Colon (tissue), 2 donors: ENCODE measurements at regions not wholly inside any gene's neighbourhood (a gene's known extent, or its start where the extent isn't known, plus 50 kb on each side); places are given as distances from the start of the nearest gene placed in this dataset.

Experiments used
- FAIRE-seq: peaks from 2 replicates; lab custom pipeline; 2012; peaks lifted over from hg19 to GRCh38; lab: Jason Lieb, UNC
- donor health status: control.
- donor health status: control.

DNA sequence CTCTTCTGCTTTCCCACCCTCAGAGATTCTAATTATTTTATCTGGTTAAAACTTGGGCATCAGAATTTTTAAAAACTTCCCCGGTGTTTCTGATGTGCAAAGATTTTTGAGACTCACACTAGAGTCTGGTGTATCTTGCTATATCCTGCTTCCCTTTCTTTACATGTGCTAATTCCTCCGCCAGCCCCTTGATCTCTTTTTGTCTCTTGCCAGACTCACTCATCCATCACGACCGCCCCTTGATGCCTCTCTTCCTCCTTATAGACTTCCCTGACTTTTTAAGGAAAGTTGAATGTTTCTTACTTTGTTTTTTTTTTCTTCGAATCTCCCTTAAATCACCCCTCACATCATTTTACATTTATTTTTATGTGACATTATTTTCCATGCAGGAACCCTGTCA lies 274.9 kb upstream of the PITX2 start:
- no peak for FAIRE-seq

DNA sequence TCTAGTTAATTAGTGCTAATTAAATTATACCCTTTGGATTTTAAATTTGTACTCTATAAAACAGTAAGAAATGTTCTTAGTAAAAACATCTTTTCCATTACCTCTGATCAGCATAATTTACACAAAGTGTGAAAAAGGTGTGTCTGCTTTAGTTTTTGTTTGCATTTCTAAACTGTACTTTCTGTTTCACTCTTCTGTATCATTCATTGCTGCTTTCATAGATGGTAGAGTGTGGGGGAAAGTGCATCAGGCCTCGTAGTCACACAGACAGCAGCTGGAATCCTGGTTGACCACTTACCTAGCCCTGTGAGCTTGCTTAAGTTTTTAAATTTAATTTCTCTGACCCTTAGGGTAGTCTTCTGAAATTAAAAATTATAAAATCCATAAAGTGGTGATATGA lies 275.4 kb upstream of the PITX2 start:
- FAIRE-seq = peak; percentile 80

DNA sequence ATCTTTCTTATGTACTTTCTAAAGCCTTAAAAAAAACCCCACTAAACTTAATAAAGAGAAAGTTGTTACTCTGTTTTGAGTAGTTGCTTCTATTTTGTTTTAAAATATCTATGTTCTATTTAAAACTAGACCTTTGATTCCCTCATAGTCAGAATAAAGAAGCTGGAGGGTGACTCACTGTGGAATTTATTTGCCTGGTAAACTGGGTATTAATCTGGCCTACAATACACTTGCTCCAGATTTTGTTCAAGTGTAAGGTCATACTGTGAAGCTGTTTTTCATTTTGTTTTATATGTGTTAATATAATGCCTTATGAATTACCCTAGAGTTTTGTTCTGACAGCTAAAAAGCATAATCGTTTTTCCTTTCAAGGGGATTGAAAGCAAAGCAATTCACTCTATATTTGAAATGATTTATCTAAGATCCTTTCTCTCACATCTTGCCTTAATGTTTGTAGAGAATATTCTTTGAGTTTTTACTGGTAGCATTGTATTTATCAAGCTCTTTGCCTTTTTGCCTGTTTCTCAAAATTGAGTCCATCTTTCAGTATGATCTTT lies 277.4 kb upstream of the PITX2 start:
- no peak for FAIRE-seq

DNA sequence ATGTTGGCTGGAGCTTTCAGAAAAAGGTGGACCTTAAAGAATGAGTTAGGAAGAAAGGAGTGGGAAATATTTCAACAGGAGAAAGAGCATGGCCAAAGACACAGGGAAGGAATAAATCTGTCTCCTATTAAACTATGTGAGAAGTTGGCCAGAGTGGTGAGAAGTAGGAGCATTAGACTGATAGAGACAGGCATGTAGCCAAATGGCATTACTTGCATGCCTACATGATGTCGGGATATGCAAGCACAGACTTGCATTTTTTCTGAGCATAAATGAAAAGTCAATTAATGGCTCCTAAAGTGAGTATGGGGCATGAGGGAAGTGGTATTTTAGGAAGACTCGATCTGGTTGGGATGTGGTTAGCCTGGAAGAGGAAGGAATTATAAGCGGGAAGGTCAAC lies 279.6 kb upstream of the PITX2 start:
- no peak for FAIRE-seq

DNA sequence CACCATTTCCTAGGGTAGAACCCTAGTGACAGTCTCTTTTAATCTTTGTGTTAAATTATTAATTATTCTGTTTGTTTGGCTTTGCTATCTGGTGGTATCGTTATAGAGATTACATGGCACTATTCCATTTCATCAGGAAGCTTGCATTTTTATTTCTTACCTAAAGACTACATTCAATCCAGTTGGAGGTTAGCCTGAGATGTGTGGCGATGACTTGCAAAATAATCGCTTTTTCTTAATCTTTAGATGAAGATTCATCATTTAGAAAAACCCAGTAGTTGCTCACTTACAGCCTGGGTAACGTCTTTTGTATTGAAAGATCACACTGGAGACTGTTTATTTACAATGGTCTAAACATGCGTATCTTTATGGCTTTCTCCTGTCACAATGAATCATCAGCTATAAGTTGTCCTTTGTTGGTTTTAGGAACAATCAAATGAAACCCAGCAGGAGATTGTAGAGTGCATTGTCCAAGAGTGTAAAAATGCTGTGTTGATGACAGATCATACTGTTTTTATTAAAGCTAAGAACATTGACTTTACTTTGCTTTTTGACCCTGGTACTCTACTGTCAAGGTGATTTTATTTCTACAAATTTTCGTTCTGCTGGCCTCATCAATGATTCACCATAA lies 281.7 kb upstream of the PITX2 start:
- FAIRE-seq = no peak

DNA sequence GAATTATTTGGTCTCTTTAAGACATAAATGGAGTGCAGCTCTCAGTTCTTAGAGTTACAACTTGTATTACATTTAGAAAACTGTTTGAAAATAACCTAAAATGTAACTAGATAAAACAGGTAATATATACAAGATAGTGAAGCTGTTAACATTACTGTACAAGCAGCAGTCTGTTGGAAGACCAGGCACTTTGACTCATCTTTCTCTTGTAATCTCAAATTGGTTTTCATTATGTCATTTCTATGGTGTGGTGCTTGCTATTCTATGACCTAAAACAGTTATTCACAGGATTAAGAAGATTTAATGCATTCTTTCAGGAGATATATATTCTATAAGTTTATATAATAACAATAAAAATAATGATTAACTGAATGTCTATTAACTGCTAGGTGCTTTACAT lies 282.5 kb upstream of the PITX2 start:
- FAIRE-seq = no peak

DNA sequence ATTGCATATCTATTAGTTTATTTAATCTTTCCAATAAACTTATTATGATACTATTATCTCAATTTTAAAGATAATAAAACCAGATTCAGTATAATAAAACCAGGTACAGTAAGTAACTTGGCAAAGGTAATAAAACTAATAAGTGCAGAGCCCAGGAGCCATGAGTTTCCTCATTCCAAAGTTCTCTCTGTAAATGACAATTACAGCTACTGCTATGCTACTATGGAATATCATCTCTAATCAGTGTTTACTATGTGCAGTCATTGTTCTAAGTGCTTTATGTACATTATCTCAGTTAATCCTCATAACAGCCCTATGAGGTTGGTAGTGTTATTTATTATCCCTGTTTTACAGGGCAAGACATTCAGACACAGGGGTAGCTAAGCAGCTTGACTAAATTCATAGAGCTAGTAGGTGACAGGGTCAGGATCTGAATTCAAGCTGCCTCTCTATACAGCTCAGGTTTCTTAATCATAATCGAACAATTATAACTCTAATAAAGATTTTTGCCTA lies 285.0 kb upstream of the PITX2 start:
- FAIRE-seq = peak; percentile 36

DNA sequence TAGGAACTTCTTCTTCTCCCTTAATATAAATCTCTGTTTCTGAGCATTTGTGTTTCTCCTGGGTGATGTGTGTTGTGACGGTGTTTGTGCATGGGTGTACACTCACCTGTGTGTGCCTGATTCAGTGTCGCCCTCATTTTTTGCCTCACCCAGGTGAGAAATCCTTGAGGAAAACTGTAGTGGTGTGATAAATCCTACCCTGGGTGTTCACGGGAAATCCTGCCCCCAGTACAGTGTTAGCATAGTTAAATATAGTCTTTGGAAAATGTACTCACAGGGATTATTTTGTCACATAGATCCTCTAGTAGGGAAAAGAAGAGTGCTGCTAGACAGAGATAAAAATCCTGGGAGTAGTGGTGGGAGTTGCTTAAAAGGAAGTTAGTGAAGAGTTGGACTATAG lies 291.9 kb upstream of the PITX2 start:
- no peak for FAIRE-seq

DNA sequence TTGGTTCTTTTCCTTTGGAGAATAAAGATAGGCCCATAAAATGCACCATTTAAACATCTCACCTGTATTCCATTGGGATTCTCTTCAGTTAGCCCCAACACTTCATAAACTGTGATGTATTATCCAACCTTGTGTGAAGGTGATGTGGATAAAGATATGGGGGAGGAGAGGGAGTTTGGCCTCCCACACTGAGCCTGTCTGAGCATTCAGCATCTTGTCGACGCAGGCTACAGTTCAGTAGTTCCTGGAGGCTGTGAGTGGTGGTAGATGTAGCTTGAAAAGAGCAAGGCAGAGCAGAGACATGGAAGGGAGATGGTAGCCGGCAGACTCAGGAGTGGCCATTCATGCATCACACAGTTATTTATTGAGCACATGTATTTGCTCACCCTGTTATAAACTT lies 292.4 kb upstream of the PITX2 start:
- FAIRE-seq = no peak

DNA sequence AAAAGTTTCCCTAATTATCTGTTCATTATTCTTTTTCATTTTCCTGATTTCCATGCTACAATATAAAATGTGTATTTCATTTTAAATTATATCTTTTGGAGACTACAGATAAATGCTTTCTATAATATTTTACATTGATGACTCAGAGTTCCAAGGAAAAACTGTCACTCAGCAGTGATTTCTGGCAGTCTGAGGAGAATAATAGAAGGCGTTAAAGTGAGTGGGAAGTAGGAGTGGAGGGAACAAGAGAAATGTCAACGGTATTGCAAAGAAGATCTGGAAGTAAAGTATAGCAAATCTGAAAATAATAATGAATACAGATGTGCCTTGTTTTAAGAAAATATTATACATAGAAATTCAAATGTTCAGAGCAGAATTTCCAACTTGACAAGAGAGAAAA lies 293.6 kb upstream of the PITX2 start:
- no peak for FAIRE-seq

DNA sequence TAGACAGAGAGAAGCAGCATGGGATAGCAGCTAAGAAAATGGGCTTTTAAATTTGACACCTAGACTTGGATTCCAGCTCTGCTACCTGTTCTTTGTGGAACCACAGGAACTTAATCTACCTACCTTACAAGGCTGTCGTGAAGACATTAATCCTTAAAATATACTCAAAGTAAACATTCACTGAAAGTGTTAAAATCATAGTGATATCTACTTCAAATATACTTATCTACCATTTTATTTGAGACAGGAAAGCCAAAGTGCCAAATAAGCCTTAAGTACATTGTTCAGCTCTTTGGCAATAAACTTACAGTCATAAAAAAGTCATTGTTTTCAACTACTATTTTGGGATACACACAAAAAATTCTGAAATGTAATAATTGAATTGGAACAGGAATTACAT lies 295.0 kb upstream of the PITX2 start:
- no peak for FAIRE-seq

DNA sequence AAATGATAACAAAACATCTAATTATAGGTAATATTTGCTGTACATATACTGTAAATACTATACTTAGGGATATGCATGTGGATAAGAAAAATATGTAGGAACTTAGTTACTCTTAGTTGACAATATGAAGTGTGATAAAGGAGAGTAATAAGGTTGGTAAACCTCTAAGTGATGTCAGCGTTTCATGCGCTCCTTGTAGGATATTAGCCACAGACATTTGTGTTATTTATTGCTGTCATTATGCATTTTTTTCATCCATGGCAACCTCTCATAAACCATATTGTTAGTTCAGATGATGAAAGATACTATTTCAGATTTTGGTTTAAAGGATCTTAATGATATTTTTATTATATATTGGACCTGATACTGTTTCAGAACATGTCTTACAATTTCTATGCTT lies 298.1 kb upstream of the PITX2 start:
- no peak for FAIRE-seq

DNA sequence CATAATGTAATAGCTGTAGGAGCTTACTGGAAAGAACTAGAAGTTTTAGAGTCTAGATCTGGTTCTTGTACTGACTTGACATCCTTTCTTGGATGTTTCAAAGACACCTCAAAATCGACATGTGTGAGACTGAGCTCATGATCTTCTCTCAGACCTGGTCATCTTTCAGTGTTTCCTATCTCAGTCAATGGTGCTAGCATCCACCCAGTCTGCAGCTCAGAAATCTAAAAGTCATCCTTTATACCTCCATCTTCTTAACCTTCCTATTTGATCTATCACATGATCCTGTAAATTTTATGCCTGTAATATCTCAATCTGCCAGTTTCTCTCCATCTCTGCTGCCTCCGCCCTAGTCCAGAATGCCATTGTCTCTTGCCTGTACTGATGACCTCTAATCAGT lies 301.9 kb upstream of the PITX2 start:
- no peak for FAIRE-seq

DNA sequence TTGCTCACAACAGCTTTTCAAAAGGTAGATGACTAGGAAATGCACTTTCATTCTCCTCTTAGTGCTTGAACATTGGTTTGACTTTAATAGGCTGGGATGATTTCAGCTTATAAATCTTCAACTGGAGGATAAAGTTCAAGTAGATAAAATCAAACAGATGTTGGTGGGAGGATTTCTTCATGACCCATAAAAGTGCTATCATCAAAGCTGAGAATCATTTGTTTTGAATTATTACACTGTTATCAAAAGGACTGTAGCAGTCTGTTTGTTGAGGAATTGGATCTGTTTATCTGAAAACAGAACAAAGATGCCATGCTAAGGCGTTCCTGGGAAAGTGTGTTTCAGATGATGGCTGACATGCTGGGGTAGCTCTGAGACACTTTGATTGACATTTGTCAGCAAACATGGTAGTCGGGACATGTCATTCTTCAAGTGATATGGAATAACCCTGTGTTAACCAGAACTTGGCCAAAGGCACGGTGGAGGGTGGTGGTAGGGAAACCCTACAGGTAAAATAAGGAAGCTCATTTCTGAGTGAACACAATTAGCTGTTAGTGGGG lies 304.0 kb upstream of the PITX2 start:
- peak; percentile 66 for FAIRE-seq

DNA sequence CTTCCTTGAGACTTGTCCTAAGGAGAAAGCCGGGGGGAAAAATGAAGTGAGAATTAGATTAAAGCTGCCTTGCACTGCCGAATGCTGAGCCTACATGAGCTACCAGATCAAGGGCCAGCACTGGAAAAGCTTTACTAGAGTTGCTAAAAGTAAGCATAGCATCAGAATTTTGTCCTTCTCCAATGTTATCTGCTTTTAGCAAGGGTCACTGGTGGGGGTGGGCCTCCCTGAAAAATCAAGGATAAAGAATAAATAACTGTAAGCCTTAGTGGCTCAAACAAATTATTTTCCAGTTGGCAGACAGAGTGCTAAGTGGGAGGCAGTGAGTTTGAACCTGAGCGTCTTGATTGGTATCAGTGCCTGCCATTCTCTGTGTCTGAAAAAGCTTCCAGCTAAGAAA lies 310.5 kb upstream of the PITX2 start:
- FAIRE-seq = no peak

DNA sequence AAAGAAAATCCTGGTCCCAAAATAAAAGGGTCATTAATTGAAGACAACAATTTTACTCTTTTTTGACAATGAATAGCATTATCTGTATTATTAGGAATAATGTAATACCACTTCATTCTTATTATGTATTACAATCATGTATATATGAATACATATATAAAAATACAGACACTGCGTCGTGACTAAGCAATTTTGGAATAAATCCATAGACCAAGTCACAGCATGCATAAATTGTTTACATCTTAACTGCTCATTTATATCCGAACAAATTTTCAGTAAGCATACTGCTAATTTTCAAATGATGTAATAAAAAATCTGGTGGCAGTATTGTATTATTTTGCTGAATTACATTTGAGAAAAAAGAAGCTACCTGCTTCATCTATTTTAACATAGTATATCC lies 321.6 kb upstream of the PITX2 start:
- no peak for FAIRE-seq

DNA sequence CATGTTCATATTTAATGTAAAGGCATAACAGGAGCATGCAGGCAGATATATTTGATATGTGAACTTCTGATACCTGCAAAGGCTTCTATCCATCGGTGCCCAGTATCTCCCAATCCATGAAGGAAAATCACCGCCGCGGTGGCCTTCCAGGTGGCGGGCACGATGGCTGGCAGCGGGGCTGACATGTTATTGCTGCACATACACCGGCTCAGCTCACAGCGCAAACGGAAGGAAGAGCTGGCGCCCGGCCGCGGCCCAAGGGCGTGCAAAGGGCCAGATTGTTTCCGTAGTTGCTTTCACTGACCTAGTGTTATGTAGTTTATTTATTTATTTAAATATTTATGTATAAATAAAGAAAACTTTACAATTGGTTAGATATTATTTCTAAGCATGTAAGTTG lies 322.7 kb upstream of the PITX2 start:
- no peak for FAIRE-seq

DNA sequence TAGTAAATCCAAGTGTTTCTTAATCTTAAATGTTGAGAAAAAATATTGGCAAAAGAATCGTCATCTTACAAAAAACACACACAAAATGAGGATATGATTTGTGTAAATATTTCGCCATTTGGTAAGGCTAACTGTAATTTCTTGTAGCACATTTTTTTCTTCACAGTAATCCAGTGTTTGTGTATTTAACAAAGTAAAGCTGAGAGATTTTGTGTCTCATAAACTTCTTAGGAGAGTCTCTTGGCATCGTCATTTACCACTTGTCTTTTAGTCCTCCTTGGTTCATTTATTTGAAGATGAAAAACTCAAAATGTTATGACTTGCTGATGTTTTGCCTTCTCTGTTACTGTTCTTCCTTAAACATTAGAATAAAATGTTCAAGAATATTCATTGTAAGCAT lies 326.7 kb upstream of the PITX2 start:
- no peak for FAIRE-seq

DNA sequence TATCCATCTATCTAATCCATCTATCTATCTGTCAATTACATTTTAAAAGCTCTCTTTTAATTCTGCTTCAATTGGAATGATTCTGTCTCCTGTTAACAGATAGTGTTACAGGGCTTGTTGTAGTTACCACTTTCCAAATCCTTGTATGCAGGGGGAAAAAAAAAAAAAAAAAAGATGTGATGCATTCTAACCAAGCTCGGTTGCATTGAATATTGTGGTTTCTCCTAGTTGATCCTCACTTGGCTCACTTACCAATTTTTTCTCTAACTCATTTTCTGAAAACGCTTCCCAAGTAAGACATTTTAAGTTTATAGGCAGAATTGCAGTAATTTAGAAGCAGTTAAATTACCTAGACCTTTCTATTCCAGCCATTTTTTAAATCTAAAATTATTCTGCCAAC lies 327.9 kb upstream of the PITX2 start:
- no peak for FAIRE-seq

DNA sequence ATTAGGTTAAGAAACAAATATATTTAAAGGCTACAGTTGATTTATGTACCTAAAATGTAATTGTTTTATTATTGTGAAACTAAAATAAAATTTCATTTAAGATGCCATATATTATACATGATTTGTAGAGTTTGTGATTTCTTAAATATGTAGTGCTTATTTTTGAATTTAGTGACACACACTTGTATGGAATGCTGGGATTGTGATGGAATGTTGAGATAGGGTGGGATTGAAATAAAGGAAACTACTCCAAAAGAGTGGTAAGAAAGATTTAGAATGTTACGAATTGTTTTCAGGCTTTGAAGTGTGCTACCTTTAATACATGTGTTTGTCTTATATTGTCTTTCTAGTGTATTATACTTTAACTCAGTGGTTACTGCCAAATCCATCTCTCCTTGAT lies 330.3 kb upstream of the PITX2 start:
- FAIRE-seq = no peak

DNA sequence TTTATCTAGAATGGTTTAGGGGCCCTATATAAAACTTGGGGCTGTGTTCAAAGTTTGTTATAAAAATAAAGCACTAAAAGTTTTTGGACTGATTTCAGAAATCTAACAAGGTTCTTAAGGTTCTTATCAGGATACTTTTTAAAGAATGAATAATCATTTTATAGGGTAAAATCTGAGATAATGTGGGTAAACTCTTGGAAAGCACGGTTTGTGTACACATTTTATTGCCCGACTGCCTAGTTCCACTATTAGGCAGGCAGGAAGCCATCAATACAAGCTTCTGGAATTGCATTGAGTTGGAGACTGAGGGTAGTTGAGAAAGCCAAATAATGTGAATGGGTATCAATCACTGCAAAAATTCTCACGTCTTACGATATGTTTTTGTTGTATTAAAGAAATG lies 331.0 kb upstream of the PITX2 start:
- no peak for FAIRE-seq

DNA sequence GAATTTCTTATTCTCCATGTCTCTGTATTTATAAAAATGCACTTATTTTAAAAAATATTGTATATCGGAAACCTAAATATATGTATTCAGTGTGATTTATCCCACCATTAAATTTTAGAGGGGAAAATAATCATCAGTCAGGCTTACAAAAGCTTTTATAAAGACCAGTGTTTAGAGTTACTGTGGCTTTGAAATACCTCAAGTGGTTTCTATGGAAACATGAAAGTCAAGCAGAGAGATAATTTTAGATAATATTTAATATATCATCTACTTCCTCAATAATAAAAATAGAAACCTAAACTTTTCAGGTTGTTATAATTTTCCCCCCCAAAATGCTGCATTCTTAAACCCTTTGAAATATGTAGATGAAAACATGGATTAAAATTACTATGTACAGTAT lies 332.9 kb upstream of the PITX2 start:
- no peak for FAIRE-seq

DNA sequence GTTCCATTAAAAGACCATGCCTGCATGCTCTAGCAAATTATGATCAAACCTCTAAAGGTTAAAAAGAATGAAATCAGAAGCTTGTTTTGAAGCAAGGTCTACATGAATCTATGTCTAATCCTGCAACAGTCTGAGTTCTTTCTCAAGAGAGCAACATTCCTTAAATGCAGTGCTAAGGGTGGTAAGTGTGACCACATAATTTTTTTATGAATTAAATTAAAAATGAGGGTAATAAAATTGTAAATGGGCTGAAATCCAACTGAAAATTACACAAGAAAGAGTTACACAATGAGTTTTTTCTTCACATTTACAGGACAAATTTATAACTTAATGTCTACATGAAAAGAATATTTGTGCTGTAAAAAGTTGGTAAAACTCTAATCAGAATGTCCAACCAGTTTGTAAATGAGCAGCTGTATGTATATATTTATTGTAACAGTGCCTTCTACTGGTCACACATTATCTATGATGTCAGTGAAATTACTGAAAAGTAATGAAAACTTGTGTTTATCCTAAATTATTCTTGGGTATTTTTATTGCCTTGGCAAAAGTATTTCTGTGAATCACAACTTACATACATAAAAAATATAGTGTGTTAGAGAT lies 336.3 kb upstream of the PITX2 start:
- FAIRE-seq = peak; percentile 43

DNA sequence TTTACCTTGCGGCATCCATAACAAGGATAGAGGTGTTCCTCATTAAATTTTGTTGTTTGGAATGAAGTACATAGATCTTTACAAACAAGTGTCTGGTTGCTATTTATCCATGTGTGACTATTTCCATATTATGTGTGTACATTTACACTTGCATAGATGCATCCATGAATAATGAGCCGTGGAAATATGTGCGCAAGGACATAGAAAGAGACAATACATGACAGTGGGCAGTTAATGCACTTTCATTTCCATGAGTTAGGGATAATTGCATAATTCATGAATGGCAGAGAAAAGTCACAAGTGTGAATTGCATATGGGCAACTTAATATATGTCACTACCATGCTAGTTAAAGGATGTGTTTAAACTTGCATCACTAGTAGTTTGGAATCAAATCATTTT lies 338.2 kb upstream of the PITX2 start:
- FAIRE-seq = no peak
